ENCODE measurements at regions not wholly inside any gene's neighbourhood (a gene's known extent, or its start where the extent isn't known, plus 50 kb on each side); places are given as distances from the start of the nearest gene placed in this dataset.

- TF ChIP-seq CTCF (IDR thresholded peaks at IDR 0.05), result no peak
- no peak for TF ChIP-seq POLR2A (IDR thresholded peaks at IDR 0.05)
- no peak for TF ChIP-seq EP300 (IDR thresholded peaks at IDR 0.05)
These were observed 262.5 kb upstream of the TGFBR2 start for GRCh38 chr3:30343861-30344260.

Measured in sigmoid colon (tissue), 4 donors.